Occipital lobe (tissue), 1 donor: ENCODE measurements at regions not wholly inside any gene's neighbourhood (a gene's known extent, or its start where the extent isn't known, plus 50 kb on each side); places are given as distances from the start of the nearest gene placed in this dataset.
"Not testable (repeated sequence)": the region's sequence is repeated elsewhere in the genome, so short reads cannot be mapped to it uniquely, and the experiment has no call there.

Source experiments
- DNase-seq: peaks from one replicate; lab custom pipeline; 2025; lab: John Stamatoyannopoulos, UW

GRCh38 chr4:36590343-36590742 lies 308.9 kb downstream of the DTHD1 start:
- no peak for DNase-seq

- DNase-seq = no peak
Measured at GRCh38 chr4:36601864-36602495, 320.6 kb downstream of the DTHD1 start.

GRCh38 chr4:36609661-36610060 lies 328.2 kb downstream of the DTHD1 start:
- no peak for DNase-seq

GRCh38 chr4:36610628-36611027 lies 329.2 kb downstream of the DTHD1 start:
- DNase-seq = no peak

GRCh38 chr4:36613142-36613541 lies 331.7 kb downstream of the DTHD1 start:
- not testable (repeated sequence) for DNase-seq

GRCh38 chr4:36614011-36614410 lies 332.6 kb downstream of the DTHD1 start:
- no peak for DNase-seq

- DNase-seq = no peak
Measured at GRCh38 chr4:36618102-36618501, 336.7 kb downstream of the DTHD1 start.

- DNase-seq = no peak
Measured at GRCh38 chr4:36624030-36624429, 342.6 kb downstream of the DTHD1 start.

GRCh38 chr4:36638273-36638811 lies 356.9 kb downstream of the DTHD1 start:
- DNase-seq = no peak

- no peak for DNase-seq
Measured at GRCh38 chr4:36640876-36641275, 359.5 kb downstream of the DTHD1 start.

- DNase-seq = no peak
Measured at GRCh38 chr4:36651253-36651652, 369.8 kb downstream of the DTHD1 start.

- no peak for DNase-seq
Measured at GRCh38 chr4:36652857-36653256, 371.4 kb downstream of the DTHD1 start.

GRCh38 chr4:36665985-36666527 lies 384.6 kb downstream of the DTHD1 start:
- no peak for DNase-seq

- no peak for DNase-seq
Measured at GRCh38 chr4:36675436-36675835, 394.0 kb downstream of the DTHD1 start.

- DNase-seq = peak; percentile 13
Measured at GRCh38 chr4:36676139-36677050, 395.0 kb downstream of the DTHD1 start.

- DNase-seq = no peak
Measured at GRCh38 chr4:36677112-36677511, 395.7 kb downstream of the DTHD1 start.

- DNase-seq = no peak
Measured at GRCh38 chr4:36677874-36678273, 396.5 kb downstream of the DTHD1 start.

- no peak for DNase-seq
Measured at GRCh38 chr4:36687681-36688080, 406.3 kb downstream of the DTHD1 start.

GRCh38 chr4:36692586-36692985 lies 411.2 kb downstream of the DTHD1 start:
- DNase-seq = no peak

GRCh38 chr4:36702245-36702644 lies 420.8 kb downstream of the DTHD1 start:
- no peak for DNase-seq

- no peak for DNase-seq
Measured at GRCh38 chr4:36704289-36704688, 422.9 kb downstream of the DTHD1 start.

- no peak for DNase-seq
Measured at GRCh38 chr4:36709991-36710390, 428.6 kb downstream of the DTHD1 start.
